ENCODE measurements at regions not wholly inside any gene's neighbourhood (a gene's known extent, or its start where the extent isn't known, plus 50 kb on each side); places are given as distances from the start of the nearest gene placed in this dataset.

GRCh38 chr15:95795386-95795785 is 535.1 kb upstream of the NR2F2 start:
- DNase-seq (ENCODE audit: low read depth) = no peak
- H3K4me3 ChIP-seq (ENCODE audit: control insufficient read depth, low read depth, low read length) = no peak overlapping the region
- no peak for TF ChIP-seq CTCF (IDR thresholded peaks at IDR 0.05; ENCODE audit: control insufficient read depth, insufficient read depth, low read depth, low read length, missing control alignments)

GRCh38 chr15:95799286-95800200 is 531.0 kb upstream of the NR2F2 start:
- no peak for TF ChIP-seq CTCF (IDR thresholded peaks at IDR 0.05; ENCODE audit: control insufficient read depth, insufficient read depth, low read depth, low read length, missing control alignments)
- peak; percentile 55 for DNase-seq (ENCODE audit: low read depth)
- no peak overlapping the region for H3K4me3 ChIP-seq (ENCODE audit: control insufficient read depth, low read depth, low read length)

- no peak for TF ChIP-seq CTCF (IDR thresholded peaks at IDR 0.05; ENCODE audit: control insufficient read depth, insufficient read depth, low read depth, low read length, missing control alignments)
Measured at GRCh38 chr15:95804484-95804883, 526.0 kb upstream of the NR2F2 start.

GRCh38 chr15:95812491-95812890 is 518.0 kb upstream of the NR2F2 start:
- TF ChIP-seq CTCF (IDR thresholded peaks at IDR 0.05; ENCODE audit: control insufficient read depth, insufficient read depth, low read depth, low read length, missing control alignments) = no peak
- H3K4me3 ChIP-seq (ENCODE audit: control insufficient read depth, low read depth, low read length) = no peak overlapping the region
- DNase-seq (ENCODE audit: low read depth) = no peak

More at GRCh38 chr15:95804484-95804883, 526.0 kb upstream of the NR2F2 start:
- H3K4me3 ChIP-seq (ENCODE audit: control insufficient read depth, low read depth, low read length) = no peak overlapping the region
- DNase-seq (ENCODE audit: low read depth) = no peak

- no peak overlapping the region for H3K4me3 ChIP-seq (ENCODE audit: control insufficient read depth, low read depth, low read length)
- TF ChIP-seq CTCF (IDR thresholded peaks at IDR 0.05; ENCODE audit: control insufficient read depth, insufficient read depth, low read depth, low read length, missing control alignments) = no peak
- no peak for DNase-seq (ENCODE audit: low read depth)
Measured at GRCh38 chr15:95814908-95815307, 515.6 kb upstream of the NR2F2 start.

GRCh38 chr15:95816591-95816990 is 513.9 kb upstream of the NR2F2 start:
- no peak overlapping the region for H3K4me3 ChIP-seq (ENCODE audit: control insufficient read depth, low read depth, low read length)
- no peak for DNase-seq (ENCODE audit: low read depth)
- TF ChIP-seq CTCF (IDR thresholded peaks at IDR 0.05; ENCODE audit: control insufficient read depth, insufficient read depth, low read depth, low read length, missing control alignments) = no peak

Measured in AG09309 (cell line).